Activated naive CD4-positive, alpha-beta T cell (primary cell): ENCODE measurements at regions not wholly inside any gene's neighbourhood (a gene's known extent, or its start where the extent isn't known, plus 50 kb on each side); places are given as distances from the start of the nearest gene placed in this dataset.
"Not testable (repeated sequence)": the region's sequence is repeated elsewhere in the genome, so short reads cannot be mapped to it uniquely, and the experiment has no call there.

Source experiments
- DNase-seq, 4 experiments: peaks; one replicate each; lab custom pipeline; 2025; lab: John Stamatoyannopoulos, UW

GRCh38 chr5:6321078-6321477 is 57.3 kb downstream of the MED10 start:
- no peak for DNase-seq

GRCh38 chr5:6319116-6319515 is 59.2 kb downstream of the MED10 start:
- DNase-seq = no peak

- DNase-seq = no peak
Observed at GRCh38 chr5:6317116-6317798, 61.1 kb downstream of the MED10 start.

- DNase-seq = no peak
Observed at GRCh38 chr5:6315580-6315979, 62.8 kb downstream of the MED10 start.

- DNase-seq = no peak
Observed at GRCh38 chr5:6311568-6312501, 66.5 kb downstream of the MED10 start.

- no peak for DNase-seq
Observed at GRCh38 chr5:6309949-6310348, 68.4 kb downstream of the MED10 start.

GRCh38 chr5:6308683-6309082 is 69.7 kb downstream of the MED10 start:
- no peak for DNase-seq

GRCh38 chr5:6307304-6307703 is 71.0 kb downstream of the MED10 start:
- DNase-seq = no peak

GRCh38 chr5:6305853-6306252 is 72.5 kb downstream of the MED10 start:
- DNase-seq = no peak

GRCh38 chr5:6302684-6303083 is 75.7 kb downstream of the MED10 start:
- DNase-seq = no peak

- no peak for DNase-seq
Observed at GRCh38 chr5:6302075-6302474, 76.3 kb downstream of the MED10 start.

GRCh38 chr5:6296524-6296923 is 81.8 kb downstream of the MED10 start:
- no peak for DNase-seq

GRCh38 chr5:6291961-6292360 is 86.4 kb downstream of the MED10 start:
- DNase-seq = no peak

- DNase-seq = no peak
Observed at GRCh38 chr5:6289239-6289638, 89.1 kb downstream of the MED10 start.

GRCh38 chr5:6287176-6287575 is 91.2 kb downstream of the MED10 start:
- DNase-seq = no peak

- no peak for DNase-seq
Observed at GRCh38 chr5:6286404-6286803, 91.9 kb downstream of the MED10 start.

GRCh38 chr5:6284491-6284890 is 93.9 kb downstream of the MED10 start:
- DNase-seq = not testable (repeated sequence)

GRCh38 chr5:6282352-6282751 is 96.0 kb downstream of the MED10 start:
- DNase-seq = no peak

- DNase-seq = no peak
Observed at GRCh38 chr5:6281818-6282217, 96.5 kb downstream of the MED10 start.

GRCh38 chr5:6280425-6281100 is 97.8 kb downstream of the MED10 start:
- no peak for DNase-seq

- no peak for DNase-seq
Observed at GRCh38 chr5:6279607-6280006, 98.7 kb downstream of the MED10 start.

- no peak for DNase-seq
Observed at GRCh38 chr5:6274846-6275543, 103.4 kb downstream of the MED10 start.
